ENCODE measurements at regions not wholly inside any gene's neighbourhood (a gene's known extent, or its start where the extent isn't known, plus 50 kb on each side); places are given as distances from the start of the nearest gene placed in this dataset.

DNA sequence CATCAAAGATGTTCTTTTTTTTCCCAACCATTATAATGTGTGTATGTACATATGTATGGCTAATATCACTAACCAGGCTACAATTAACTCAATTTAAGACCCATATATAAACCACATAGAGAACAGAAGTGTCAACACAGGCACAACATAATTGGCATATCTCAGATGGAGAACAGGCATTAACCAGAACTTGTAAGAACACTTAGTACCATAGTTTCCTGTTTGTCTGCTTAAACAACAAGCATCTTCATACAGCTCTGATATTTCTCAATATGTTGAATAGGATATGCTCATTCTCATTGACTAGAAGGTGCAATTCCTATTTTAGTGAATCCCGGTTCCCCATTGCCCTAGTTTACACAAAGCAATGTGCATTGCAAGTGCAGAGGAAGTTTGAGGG, 116.9 kb upstream of the EDNRB start:
- TF ChIP-seq, protein P1, sequence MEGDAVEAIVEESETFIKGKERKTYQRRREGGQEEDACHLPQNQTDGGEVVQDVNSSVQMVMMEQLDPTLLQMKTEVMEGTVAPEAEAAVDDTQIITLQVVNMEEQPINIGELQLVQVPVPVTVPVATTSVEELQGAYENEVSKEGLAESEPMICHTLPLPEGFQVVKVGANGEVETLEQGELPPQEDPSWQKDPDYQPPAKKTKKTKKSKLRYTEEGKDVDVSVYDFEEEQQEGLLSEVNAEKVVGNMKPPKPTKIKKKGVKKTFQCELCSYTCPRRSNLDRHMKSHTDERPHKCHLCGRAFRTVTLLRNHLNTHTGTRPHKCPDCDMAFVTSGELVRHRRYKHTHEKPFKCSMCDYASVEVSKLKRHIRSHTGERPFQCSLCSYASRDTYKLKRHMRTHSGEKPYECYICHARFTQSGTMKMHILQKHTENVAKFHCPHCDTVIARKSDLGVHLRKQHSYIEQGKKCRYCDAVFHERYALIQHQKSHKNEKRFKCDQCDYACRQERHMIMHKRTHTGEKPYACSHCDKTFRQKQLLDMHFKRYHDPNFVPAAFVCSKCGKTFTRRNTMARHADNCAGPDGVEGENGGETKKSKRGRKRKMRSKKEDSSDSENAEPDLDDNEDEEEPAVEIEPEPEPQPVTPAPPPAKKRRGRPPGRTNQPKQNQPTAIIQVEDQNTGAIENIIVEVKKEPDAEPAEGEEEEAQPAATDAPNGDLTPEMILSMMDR (IDR thresholded peaks at IDR 0.05; ENCODE audit: insufficient read depth, low read length, poor library complexity, severe bottlenecking) = no peak
- no peaks in the 10 kb centered on the region for H3K36me3 ChIP-seq (ENCODE audit: control insufficient read depth, insufficient read depth, low read length)
- no peak for DNase-seq (ENCODE audit: extremely low read depth, insufficient read length)
- no peaks in the 10 kb centered on the region for H3K27me3 ChIP-seq (replicated peaks; ENCODE audit: control insufficient read depth, insufficient read depth, low read length)
- no peak overlapping the region for H3K4me3 ChIP-seq (replicated peaks; ENCODE audit: low read depth, low read length)

DNA sequence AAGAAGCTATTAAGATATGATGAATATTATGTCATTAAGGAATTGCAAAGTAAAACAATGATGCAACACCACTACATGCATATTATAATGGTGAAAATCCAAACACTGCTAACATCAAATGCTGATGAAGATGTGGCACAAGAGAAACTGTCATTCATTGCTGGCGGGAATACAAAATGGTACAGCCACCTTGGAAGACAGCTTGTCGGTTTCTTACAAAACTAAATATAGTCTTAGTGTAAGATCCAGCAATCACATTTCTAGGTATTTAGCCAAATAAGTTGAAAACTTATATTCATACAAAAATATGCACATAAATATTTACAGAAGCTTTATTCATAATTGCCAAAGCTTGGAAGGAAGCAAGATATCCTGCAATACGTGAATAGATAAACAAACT, 114.9 kb upstream of the EDNRB start:
- TF ChIP-seq, protein P1 (IDR thresholded peaks at IDR 0.05; ENCODE audit: insufficient read depth, low read length, poor library complexity, severe bottlenecking) = no peak
- Histone ChIP-seq H3K4me3 (replicated peaks; ENCODE audit: low read depth, low read length) (no peak overlapping the region), H3K36me3 (ENCODE audit: control insufficient read depth, insufficient read depth, low read length) (no peaks in the 10 kb centered on the region), H3K27me3 (replicated peaks; ENCODE audit: control insufficient read depth, insufficient read depth, low read length) (no peaks in the 10 kb centered on the region)
- no peak for DNase-seq (ENCODE audit: extremely low read depth, insufficient read length)

DNA sequence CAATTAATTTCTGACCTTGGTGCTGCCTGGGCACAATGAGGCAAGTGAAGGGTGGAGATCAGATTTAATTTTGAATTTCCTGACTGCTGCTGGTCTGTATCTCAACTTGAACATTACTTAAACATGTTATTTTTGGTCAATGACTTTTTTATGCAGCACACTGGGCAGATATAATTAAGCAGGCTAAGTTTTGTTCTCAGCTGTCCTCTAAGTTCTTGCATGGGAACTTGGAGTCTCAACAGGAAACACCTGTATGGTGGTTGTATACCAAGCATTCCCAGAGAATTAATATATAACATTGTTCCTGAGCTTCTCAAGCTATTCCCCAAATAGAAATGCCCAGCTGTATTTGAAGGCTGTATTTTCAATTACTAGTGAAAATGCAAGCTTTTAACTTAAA, 113.5 kb upstream of the EDNRB start:
- Histone ChIP-seq H3K36me3 (ENCODE audit: control insufficient read depth, insufficient read depth, low read length) (no peaks in the 10 kb centered on the region), H3K4me3 (replicated peaks; ENCODE audit: low read depth, low read length) (no peak overlapping the region), H3K27me3 (replicated peaks; ENCODE audit: control insufficient read depth, insufficient read depth, low read length) (no peaks in the 10 kb centered on the region)
- no peak for DNase-seq (ENCODE audit: extremely low read depth, insufficient read length)
- TF ChIP-seq, protein P1 (IDR thresholded peaks at IDR 0.05; ENCODE audit: insufficient read depth, low read length, poor library complexity, severe bottlenecking) = no peak

DNA sequence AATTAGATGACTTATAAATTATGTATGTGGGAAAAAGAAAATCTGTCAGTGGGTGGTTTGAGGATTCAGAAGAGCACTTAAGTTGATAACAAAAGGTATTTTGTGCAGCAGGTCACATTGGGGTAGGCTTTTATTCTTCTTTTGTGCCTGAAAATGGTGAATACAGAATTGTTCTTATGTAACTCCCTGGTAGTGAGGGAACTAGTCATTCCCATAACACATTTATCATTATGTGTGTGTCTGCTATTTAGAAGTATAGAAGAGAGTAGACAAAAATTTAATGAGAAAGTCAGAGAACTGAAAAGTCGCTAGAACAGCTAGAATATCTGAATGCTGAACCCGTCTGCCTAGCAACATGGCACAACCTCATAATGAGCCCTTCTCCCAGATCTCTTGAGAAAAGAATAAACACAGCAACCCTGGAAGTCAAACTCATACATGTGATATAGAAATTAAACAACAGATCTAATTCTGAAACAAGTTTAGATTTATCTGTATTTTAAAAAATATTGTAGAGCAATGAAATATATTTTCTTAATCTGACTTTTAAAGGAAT, 111.8 kb upstream of the EDNRB start:
- H3K27me3 ChIP-seq (replicated peaks; ENCODE audit: control insufficient read depth, insufficient read depth, low read length) = no peaks in the 10 kb centered on the region
- TF ChIP-seq, protein P1 (IDR thresholded peaks at IDR 0.05; ENCODE audit: insufficient read depth, low read length, poor library complexity, severe bottlenecking) = no peak

DNA sequence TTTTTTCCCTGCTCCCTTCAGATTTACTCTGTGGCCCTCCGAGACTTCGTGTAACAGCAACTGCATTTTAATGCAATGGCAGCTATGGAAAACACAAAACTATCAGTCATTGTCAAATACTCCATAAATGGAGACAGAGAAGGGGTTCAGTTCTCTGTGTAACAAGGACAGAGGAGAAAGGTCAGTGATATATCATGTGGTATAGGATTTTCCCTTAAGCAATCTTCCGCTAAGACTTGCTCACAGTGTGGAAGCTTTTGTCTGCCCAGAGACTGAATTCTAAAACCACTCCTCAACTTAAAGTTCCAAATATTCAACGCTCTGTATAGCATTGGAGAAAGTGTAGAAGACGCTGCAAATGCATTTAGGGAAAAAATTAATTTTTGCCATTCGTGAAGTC, 111.3 kb upstream of the EDNRB start:
- DNase-seq (ENCODE audit: extremely low read depth, insufficient read length) = no peak
- no peaks in the 10 kb centered on the region for H3K36me3 ChIP-seq (ENCODE audit: control insufficient read depth, insufficient read depth, low read length)
- TF ChIP-seq, protein P1 (IDR thresholded peaks at IDR 0.05; ENCODE audit: insufficient read depth, low read length, poor library complexity, severe bottlenecking) = no peak
- no peaks in the 10 kb centered on the region for H3K27me3 ChIP-seq (replicated peaks; ENCODE audit: control insufficient read depth, insufficient read depth, low read length)
- H3K4me3 ChIP-seq (replicated peaks; ENCODE audit: low read depth, low read length) = no peak overlapping the region

More for the DNA sequence above, 111.8 kb upstream of the EDNRB start:
- H3K36me3 ChIP-seq (ENCODE audit: control insufficient read depth, insufficient read depth, low read length) = no peaks in the 10 kb centered on the region
- no peak overlapping the region for H3K4me3 ChIP-seq (replicated peaks; ENCODE audit: low read depth, low read length)
- DNase-seq (ENCODE audit: extremely low read depth, insufficient read length) = no peak

DNA sequence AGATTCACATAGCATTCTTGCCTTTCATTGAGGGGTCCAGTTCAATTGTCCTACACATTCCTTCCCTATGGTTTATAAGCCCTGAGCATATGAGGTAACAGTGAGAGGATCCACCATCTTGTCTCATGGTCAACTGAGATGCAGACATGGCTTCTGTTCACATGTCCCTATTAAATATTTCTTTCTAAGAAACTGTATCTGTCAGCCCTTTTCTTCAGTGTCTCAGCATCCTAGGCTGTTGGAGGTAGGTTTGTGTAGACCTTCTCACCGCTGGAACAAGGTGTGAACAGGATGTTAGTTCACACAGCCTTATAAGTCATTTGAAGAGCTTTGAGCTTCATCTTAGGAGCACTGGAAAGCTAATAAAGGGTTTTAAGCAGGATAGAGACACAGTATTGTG, 110.3 kb upstream of the EDNRB start:
- DNase-seq (ENCODE audit: extremely low read depth, insufficient read length) = no peak
- H3K4me3 ChIP-seq (replicated peaks; ENCODE audit: low read depth, low read length) = no peak overlapping the region
- TF ChIP-seq, protein P1 (IDR thresholded peaks at IDR 0.05; ENCODE audit: insufficient read depth, low read length, poor library complexity, severe bottlenecking) = no peak
- no peaks in the 10 kb centered on the region for H3K36me3 ChIP-seq (ENCODE audit: control insufficient read depth, insufficient read depth, low read length)
- H3K27me3 ChIP-seq (replicated peaks; ENCODE audit: control insufficient read depth, insufficient read depth, low read length) = no peaks in the 10 kb centered on the region
